ENCODE measurements at regions not wholly inside any gene's neighbourhood (a gene's known extent, or its start where the extent isn't known, plus 50 kb on each side); places are given as distances from the start of the nearest gene placed in this dataset.

GRCh38 chr3:181794011-181794790 lies 82.5 kb downstream of the SOX2 start:
- intact Hi-C loops (cut with DNase I) = no loop called here
- DNase-seq (ENCODE audit: low spot score) = no peak
- Histone ChIP-seq H3K9me3 (no peaks in the 10 kb centered on the region), H3K36me3 (no peaks in the 10 kb centered on the region), H3K27ac (no peak overlapping the region), H3K4me3 (no peak overlapping the region), H3K27me3 (replicated peaks; ENCODE audit: insufficient read depth) (no peaks in the 10 kb centered on the region), H3K4me1 (replicated peaks) (no peaks in the 10 kb centered on the region)
- WGBS = 53% methylated on average over 4 of the region's 4 CpGs
- TF ChIP-seq POLR2AphosphoS5 (IDR thresholded peaks at IDR 0.05) (no peak), CTCF (IDR thresholded peaks at IDR 0.05) (no peak), POLR2A (IDR thresholded peaks at IDR 0.05) (no peak)

- 81% methylated on average over 3 of the region's 3 CpGs for whole genome bisulfite sequencing
- Histone ChIP-seq H3K36me3 (no peaks in the 10 kb centered on the region), H3K4me3 (no peak overlapping the region), H3K27me3 (replicated peaks; ENCODE audit: insufficient read depth) (no peaks in the 10 kb centered on the region), H3K4me1 (replicated peaks) (no peaks in the 10 kb centered on the region), H3K9me3 (no peaks in the 10 kb centered on the region), H3K27ac (no peak overlapping the region)
- no peak for DNase-seq (ENCODE audit: low spot score)
- TF ChIP-seq POLR2A (IDR thresholded peaks at IDR 0.05) = no peak
- TF ChIP-seq POLR2AphosphoS5 (IDR thresholded peaks at IDR 0.05) = no peak
- no peak for TF ChIP-seq CTCF (IDR thresholded peaks at IDR 0.05)
- intact Hi-C loops (cut with DNase I) = no loop called here
These were observed 84.9 kb downstream of the SOX2 start for GRCh38 chr3:181796641-181797040.

- WGBS = 34% methylated on average over 2 of the region's 2 CpGs
- intact Hi-C loops (cut with DNase I) = no loop called here
- TF ChIP-seq CTCF (IDR thresholded peaks at IDR 0.05) (no peak), POLR2AphosphoS5 (IDR thresholded peaks at IDR 0.05) (no peak), POLR2A (IDR thresholded peaks at IDR 0.05) (no peak)
These were observed 85.7 kb downstream of the SOX2 start for GRCh38 chr3:181797431-181797830.

GRCh38 chr3:181805703-181806102 lies 94.0 kb downstream of the SOX2 start:
- no peak for DNase-seq (ENCODE audit: low spot score)
- H3K27me3 ChIP-seq (replicated peaks; ENCODE audit: insufficient read depth) = no peaks in the 10 kb centered on the region

More at GRCh38 chr3:181797431-181797830, 85.7 kb downstream of the SOX2 start:
- no peak overlapping the region for H3K4me3 ChIP-seq
- H3K4me1 ChIP-seq (replicated peaks) = no peaks in the 10 kb centered on the region
- no peaks in the 10 kb centered on the region for H3K27me3 ChIP-seq (replicated peaks; ENCODE audit: insufficient read depth)
- no peaks in the 10 kb centered on the region for H3K36me3 ChIP-seq
- no peak for DNase-seq (ENCODE audit: low spot score)
- no peaks in the 10 kb centered on the region for H3K9me3 ChIP-seq
- no peak overlapping the region for H3K27ac ChIP-seq

More at GRCh38 chr3:181805703-181806102, 94.0 kb downstream of the SOX2 start:
- no peak overlapping the region for H3K4me3 ChIP-seq
- no peaks in the 10 kb centered on the region for H3K9me3 ChIP-seq
- TF ChIP-seq POLR2AphosphoS5 (IDR thresholded peaks at IDR 0.05) (no peak), CTCF (IDR thresholded peaks at IDR 0.05) (no peak)
- H3K4me1 ChIP-seq (replicated peaks) = no peaks in the 10 kb centered on the region
- H3K36me3 ChIP-seq = no peaks in the 10 kb centered on the region
- WGBS = 87% methylated on average over 2 of the region's 2 CpGs
- intact Hi-C loops (cut with DNase I) = no loop called here
- H3K27ac ChIP-seq = no peak overlapping the region

All from prostate gland (tissue), 2 donors.